RWPE1 (cell line): ENCODE measurements at regions not wholly inside any gene's neighbourhood (a gene's known extent, or its start where the extent isn't known, plus 50 kb on each side); places are given as distances from the start of the nearest gene placed in this dataset.

Experiments
- CTCF ChIA-PET: fragments of 350-600 bp; sonication (Branson Sonifier 250); formaldehyde crosslinking; extraction: SDS; loops from one replicate; lab custom pipeline; 2021; lab: Yijun Ruan, JAX
- POLR2A ChIA-PET: fragments of 400-600 bp; formaldehyde crosslinking; extraction: SDS; loops from one replicate; lab custom pipeline; 2020; ENCODE audit warnings: antibody characterized with exemption; ENCODE audit not compliant: low non-redundant PET; lab: Yijun Ruan, JAX
- DNase-seq: peaks from one replicate; pipeline ENCODE4 v3.0.0; 2012; ENCODE audit warnings: low spot score
- H3K27ac ChIP-seq: fragments of 450-650 bp; 2 replicates; pipeline ENCODE4 v1.5.1; 2017
- TF ChIP-seq, protein P1 (sequence below): fragments of 450-650 bp; conservative IDR thresholded peaks from 2 replicates; pipeline ENCODE4 v1.5.1; 2017; ENCODE audit warnings: low read depth, mild to moderate bottlenecking

DNA sequence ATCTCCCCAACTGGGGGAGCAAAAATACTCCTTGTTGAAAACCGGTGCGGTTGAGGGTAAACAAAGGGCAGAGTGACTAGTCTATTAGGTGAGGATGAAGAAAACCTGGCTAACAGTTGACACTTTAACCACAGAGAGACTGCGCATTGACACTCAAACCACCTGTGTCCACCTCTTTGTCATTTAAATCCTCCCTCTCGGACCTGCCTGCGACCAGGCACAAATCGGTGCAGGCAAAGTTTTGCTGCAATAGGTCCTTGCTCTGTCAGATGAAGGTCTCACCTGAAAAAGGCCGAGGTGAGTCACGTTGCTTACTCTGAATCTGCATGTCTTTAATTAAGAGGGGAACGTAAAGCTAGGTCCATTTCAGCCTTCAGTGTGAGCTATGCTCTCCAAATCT is 494.1 kb upstream of the DPPA4 start:
- TF ChIP-seq, protein P1, sequence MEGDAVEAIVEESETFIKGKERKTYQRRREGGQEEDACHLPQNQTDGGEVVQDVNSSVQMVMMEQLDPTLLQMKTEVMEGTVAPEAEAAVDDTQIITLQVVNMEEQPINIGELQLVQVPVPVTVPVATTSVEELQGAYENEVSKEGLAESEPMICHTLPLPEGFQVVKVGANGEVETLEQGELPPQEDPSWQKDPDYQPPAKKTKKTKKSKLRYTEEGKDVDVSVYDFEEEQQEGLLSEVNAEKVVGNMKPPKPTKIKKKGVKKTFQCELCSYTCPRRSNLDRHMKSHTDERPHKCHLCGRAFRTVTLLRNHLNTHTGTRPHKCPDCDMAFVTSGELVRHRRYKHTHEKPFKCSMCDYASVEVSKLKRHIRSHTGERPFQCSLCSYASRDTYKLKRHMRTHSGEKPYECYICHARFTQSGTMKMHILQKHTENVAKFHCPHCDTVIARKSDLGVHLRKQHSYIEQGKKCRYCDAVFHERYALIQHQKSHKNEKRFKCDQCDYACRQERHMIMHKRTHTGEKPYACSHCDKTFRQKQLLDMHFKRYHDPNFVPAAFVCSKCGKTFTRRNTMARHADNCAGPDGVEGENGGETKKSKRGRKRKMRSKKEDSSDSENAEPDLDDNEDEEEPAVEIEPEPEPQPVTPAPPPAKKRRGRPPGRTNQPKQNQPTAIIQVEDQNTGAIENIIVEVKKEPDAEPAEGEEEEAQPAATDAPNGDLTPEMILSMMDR = no peak
- POLR2A ChIA-PET = no interaction called here
- CTCF ChIA-PET = no interaction called here
- no peak for DNase-seq
- H3K27ac ChIP-seq = no peak overlapping the region

DNA sequence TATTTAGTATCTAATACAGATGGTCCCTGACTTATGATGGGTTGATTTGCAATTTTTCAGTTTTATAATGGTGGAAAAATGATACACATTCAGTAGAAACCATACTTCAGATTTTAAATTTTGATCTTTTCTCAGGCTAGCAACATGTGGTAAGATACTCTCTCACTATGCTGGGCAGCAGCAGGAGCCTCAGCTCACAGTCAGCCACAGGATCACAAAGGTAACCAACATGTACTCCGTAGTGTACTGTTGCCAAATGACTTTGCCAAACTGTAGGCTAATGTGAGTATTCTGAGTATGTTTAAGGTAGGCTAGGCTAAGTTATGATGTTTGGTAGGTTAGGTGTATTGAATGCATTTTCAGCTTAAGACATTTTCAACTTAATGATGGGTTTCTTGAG is 498.6 kb upstream of the DPPA4 start:
- CTCF ChIA-PET = no interaction called here
- no peak overlapping the region for H3K27ac ChIP-seq
- no peak for DNase-seq
- TF ChIP-seq, protein P1 = no peak
- POLR2A ChIA-PET = no interaction called here

DNA sequence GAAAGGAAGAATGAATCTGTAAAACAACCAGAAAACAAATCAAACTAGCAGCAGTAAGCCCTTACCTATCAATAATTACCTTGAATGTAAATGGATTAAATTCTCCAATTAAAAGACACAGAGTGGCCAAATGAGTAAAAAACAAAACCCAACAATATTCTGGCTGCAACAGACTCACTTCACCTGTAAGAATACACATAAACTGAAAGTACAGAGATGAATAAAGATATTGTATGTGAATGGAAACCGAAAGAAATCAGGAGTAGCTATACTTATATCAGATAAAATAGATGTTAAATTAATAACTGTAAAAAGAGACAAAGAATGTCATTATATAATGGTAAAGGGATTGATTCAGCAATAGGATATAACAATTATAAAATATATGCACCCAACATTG is 514.5 kb upstream of the DPPA4 start:
- ChIA-PET CTCF (no interaction called here), POLR2A (no interaction called here)

DNA sequence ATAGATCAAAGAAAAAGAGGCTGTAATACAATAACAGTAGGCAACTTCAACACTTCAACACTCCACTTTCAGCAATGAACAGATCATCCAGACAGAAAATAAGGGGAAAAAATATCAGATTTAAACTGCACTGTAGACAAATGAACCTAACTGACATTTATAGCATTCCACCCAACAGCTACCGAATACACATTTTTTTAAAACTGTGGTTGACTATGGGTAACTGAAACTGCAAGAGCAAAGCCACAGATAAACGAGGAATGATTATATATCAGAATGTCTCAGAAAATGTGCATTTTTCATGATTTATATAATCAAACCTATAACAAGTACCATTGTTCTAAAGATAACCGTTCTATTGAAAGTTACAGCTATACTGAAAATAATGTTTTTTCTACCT is 514.9 kb upstream of the DPPA4 start:
- no peak overlapping the region for H3K27ac ChIP-seq
- ChIA-PET CTCF (no interaction called here), POLR2A (no interaction called here)
- TF ChIP-seq, protein P1 = no peak
- DNase-seq = no peak

More for the DNA sequence above, 514.5 kb upstream of the DPPA4 start:
- no peak overlapping the region for H3K27ac ChIP-seq
- DNase-seq = no peak
- TF ChIP-seq, protein P1 = no peak

DNA sequence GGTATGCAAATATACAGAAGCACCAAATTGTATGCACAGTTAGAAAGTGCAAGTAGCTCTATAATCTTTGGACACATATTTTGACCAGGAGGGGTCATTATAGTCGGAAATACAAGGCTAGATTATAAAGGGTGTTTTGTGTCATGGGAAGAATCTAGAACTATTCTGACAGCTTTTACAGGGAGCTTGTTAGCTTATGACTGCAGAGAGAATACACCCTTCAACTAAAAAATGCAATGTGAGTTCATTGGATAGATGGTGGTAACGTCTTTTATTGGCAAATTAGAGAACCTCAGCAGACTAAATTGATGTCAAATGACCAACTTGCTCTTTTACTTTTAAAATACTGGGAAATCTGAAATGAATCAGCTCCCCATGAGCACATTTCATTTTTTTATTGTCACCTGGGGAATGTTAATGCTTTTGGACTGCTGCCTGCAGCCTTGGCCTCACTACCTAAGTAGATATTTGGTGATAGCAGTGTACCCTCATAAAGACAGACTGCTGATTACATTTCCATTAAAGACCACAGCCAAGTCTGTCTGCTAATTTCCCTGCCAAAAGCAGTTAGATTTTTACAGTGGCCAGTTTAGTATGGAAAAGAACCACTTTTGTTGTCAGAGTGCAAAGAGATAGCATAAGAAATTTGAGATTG is 515.9 kb upstream of the DPPA4 start:
- no peak overlapping the region for H3K27ac ChIP-seq
- DNase-seq = no peak
- ChIA-PET POLR2A (no interaction called here), CTCF (interaction anchor here (0.6 kb wide), 1 partner anchor 1963 kb away, joined by 7 read pairs; no protein-coding TSS in a partner anchor)
- TF ChIP-seq, protein P1 = no peak

DNA sequence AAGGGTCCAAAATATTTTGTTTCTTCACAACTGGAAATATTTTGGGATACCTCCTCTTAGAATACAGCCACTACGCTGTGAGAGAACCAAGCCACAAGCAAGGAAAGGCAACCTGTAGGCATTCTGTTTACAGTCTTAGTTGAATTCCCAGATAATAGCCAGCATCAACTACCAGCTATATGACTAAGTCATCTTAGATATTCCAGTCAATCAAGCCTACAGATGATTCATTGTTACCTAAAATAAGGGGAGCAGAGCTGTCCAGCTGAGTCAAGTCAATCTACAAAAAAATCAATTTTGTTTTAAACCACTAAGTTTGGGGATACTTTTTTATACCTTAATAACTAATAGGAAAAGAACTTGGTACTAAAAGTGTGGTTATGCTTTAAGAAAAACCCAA is 526.4 kb upstream of the DPPA4 start:
- CTCF ChIA-PET = no interaction called here
- TF ChIP-seq, protein P1 = no peak
- H3K27ac ChIP-seq = no peak overlapping the region
- POLR2A ChIA-PET = no interaction called here
- DNase-seq = no peak
